GM20000 (cell line): ENCODE measurements at regions not wholly inside any gene's neighbourhood (a gene's known extent, or its start where the extent isn't known, plus 50 kb on each side); places are given as distances from the start of the nearest gene placed in this dataset.

Source experiments
- DNase-seq: peaks from one replicate; pipeline ENCODE4 v3.0.0; 2012; ENCODE audit warnings: low spot score
- CTCF ChIP-seq: IDR thresholded peaks from 2 replicates; pipeline ENCODE4 v1.5.1; 2012; ENCODE audit warnings: mild to moderate bottlenecking, control low read depth; ENCODE audit errors: extremely low read depth, missing control alignments

GRCh38 chr3:168424059-168424734 is 328.5 kb upstream of the GOLIM4 start:
- TF ChIP-seq CTCF, result no peak
- no peak for DNase-seq

- no peak for DNase-seq
- TF ChIP-seq CTCF, result no peak
These were observed 327.1 kb upstream of the GOLIM4 start for GRCh38 chr3:168422843-168423242.

- DNase-seq, result no peak
- TF ChIP-seq CTCF, result no peak
These were observed 323.4 kb upstream of the GOLIM4 start for GRCh38 chr3:168419091-168419490.

- DNase-seq, result no peak
- TF ChIP-seq CTCF, result no peak
These were observed 321.3 kb upstream of the GOLIM4 start for GRCh38 chr3:168417016-168417415.

GRCh38 chr3:168416446-168416845 is 320.7 kb upstream of the GOLIM4 start:
- no peak for TF ChIP-seq CTCF
- DNase-seq, result no peak

GRCh38 chr3:168414149-168414548 is 318.4 kb upstream of the GOLIM4 start:
- DNase-seq, result no peak
- TF ChIP-seq CTCF, result no peak

- TF ChIP-seq CTCF, result no peak
These were observed 311.7 kb upstream of the GOLIM4 start for GRCh38 chr3:168407381-168407780.

More at GRCh38 chr3:168407381-168407780, 311.7 kb upstream of the GOLIM4 start:
- DNase-seq, result no peak
